ENCODE measurements at regions not wholly inside any gene's neighbourhood (a gene's known extent, or its start where the extent isn't known, plus 50 kb on each side); places are given as distances from the start of the nearest gene placed in this dataset.

DNA sequence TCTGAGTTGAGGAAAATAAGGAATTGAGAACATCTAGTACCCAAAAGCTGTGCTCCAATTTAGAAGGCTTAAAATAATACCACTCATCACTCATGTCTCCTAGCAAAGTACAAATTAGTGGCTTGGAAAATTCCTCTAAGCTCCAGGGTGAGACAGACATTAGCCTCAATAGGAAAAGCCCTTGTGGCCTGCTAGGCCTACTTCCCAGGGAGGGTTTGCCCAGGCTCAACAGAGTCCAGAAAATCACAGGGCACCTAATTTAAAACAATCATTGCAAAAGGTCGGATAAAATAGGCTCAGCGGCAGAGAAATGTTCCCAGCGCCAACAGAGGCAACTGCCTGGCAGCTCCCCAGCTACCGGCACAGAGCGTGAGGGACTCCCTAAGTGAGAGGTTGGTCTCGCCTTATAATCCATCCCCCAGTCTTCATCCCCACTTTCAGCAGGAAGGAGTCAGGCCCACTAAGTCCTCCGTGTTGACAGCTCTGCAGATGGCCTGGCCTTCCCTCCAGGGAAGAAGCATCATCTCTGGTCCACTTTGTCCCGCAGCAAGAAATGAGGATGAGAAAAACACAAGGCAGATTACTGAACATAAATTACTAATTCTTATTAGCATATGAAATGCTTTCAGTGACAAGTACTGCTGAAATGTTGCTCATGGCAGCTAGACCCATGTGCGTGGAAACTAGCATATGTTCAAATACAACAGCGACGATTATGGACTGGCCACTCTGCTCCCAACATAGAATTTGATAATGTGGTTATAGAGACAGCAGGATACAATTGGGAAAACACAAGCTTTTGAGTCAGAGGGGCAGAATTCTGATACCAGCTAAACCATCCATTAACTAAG, 1177.7 kb upstream of the AUTS2 start:
- Histone ChIP-seq H3K36me3 (no peaks in the 10 kb centered on the region), H3K4me1 (peaks cover 0 to 11% (median 9%) of the 10 kb centered on the region in 10 experiments; a peak in 12 of 20 replicates), H3K9ac (no peak overlapping the region), H3K27ac (no peak overlapping the region), H3K4me3 (no peak overlapping the region), H3K4me2 (no peak overlapping the region), H3K27me3 (no peaks in the 10 kb centered on the region), H4K20me1 (no peaks in the 10 kb centered on the region), H3K9me3 (replicated peaks in 1 of 11) (peaks cover 7 to 18% (median 10%) of the 10 kb centered on the region in 11 experiments; a peak in 18 of 22 replicates)
- no peak for TF ChIP-seq Cebpa-rat (IDR thresholded peaks at IDR 0.05)

DNA sequence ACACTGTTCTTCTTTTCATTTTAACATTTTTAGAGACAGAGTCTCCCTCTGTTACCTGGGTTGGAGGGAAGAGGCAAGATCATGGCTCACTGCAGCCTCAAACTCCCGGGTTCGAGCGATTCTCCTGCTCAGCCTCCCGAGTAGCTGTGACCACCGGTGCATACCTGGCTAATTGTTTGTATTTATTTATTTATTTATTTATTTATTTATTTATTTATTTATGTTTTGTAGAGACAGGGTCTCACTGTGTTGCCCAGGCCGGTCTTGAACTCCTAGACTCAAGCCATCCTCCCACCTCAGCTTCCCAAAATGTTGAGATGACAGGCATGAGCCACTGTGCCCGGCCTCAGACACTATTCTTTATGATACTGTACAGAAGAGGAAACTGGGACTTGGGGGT, 1176.6 kb upstream of the AUTS2 start:
- H3K4me3 ChIP-seq: no peak overlapping the region
- no peak overlapping the region for H3K27ac ChIP-seq
- no peaks in the 10 kb centered on the region for H3K27me3 ChIP-seq
- H3K9me3 ChIP-seq (replicated peaks in 1 of 11): peaks cover 0 to 11% (median 6%) of the 10 kb centered on the region in 11 experiments; a peak in 6 of 22 replicates
- no peaks in the 10 kb centered on the region for H3K36me3 ChIP-seq
- no peak for TF ChIP-seq Cebpa-rat (IDR thresholded peaks at IDR 0.05)
- H4K20me1 ChIP-seq: no peaks in the 10 kb centered on the region
- H3K4me1 ChIP-seq: peaks cover 0 to 11% (median 9%) of the 10 kb centered on the region in 10 experiments; a peak in 12 of 20 replicates
- no peak overlapping the region for H3K9ac ChIP-seq
- no peak overlapping the region for H3K4me2 ChIP-seq

DNA sequence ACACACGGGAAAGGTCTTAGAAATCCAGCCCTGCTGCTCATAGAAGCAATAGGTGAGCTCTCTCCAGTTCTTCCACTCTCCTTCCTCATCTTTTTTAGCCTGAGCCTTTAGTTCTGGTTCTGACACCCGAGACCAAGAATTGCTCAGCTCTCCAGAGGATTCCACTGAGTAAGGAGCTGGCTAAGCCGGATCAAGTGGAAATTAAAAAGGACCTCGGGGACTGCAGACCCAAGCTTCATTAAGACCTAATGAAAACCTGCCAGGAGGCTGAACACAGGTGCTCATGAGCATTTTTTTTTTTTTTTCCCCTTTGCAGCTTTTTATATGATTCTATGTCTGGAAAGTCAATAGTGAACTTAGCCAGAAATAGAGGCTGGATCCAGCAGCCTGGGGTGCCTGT, 1176.0 kb upstream of the AUTS2 start:
- peaks cover 0 to 11% (median 6%) of the 10 kb centered on the region in 11 experiments; a peak in 6 of 22 replicates for H3K9me3 ChIP-seq (replicated peaks in 1 of 11)
- peaks cover 0 to 11% (median 9%) of the 10 kb centered on the region in 10 experiments; a peak in 12 of 20 replicates for H3K4me1 ChIP-seq
- H4K20me1 ChIP-seq: no peaks in the 10 kb centered on the region
- no peak overlapping the region for H3K4me3 ChIP-seq
- no peaks in the 10 kb centered on the region for H3K36me3 ChIP-seq
- no peaks in the 10 kb centered on the region for H3K27me3 ChIP-seq
- no peak overlapping the region for H3K4me2 ChIP-seq
- no peak overlapping the region for H3K27ac ChIP-seq
- TF ChIP-seq Cebpa-rat (IDR thresholded peaks at IDR 0.05): no peak
- H3K9ac ChIP-seq: no peak overlapping the region

DNA sequence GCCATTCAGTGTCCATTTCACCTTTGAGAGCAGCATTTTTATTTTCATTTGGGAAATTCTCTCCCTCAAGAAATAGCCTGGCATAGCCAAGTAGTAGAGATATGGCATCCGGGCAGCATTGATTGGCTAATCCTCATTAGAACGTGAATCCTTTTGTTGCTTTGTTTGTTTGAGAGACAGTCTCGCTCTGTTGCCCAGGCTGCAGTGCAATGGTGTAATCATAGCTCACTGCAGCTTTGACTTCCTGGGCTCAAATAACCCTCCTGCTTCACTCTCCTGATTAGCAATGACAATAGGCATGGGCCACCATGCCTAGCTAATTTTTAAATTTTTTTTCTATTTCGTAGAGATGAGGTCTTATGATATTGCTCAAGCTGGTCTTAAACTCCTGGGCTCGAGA, 1174.9 kb upstream of the AUTS2 start:
- H4K20me1 ChIP-seq: no peaks in the 10 kb centered on the region
- peak overlapping the region in 5 of 11 experiments; percentile 12 to 38 (median 33); a peak in 8 of 22 replicates for H3K4me2 ChIP-seq
- 0 out of 22 replicates have a peak overlapping the region, but pooled peaks of 1 of the 11 experiments have one; percentile 1 for H3K27ac ChIP-seq
- H3K4me1 ChIP-seq: peaks cover 0 to 11% (median 9%) of the 10 kb centered on the region in 10 experiments; a peak in 12 of 20 replicates
- H3K36me3 ChIP-seq: no peaks in the 10 kb centered on the region
- no peak overlapping the region for H3K9ac ChIP-seq
- no peaks in the 10 kb centered on the region for H3K27me3 ChIP-seq
- H3K4me3 ChIP-seq: no peak overlapping the region
- H3K9me3 ChIP-seq (replicated peaks in 1 of 11): peaks cover 0 to 8% (median 0%) of the 10 kb centered on the region in 11 experiments; a peak in 3 of 22 replicates
- 0 out of 22 replicates have a peak, but pooled peaks of 1 of the 11 experiments have one; percentile 26 for TF ChIP-seq Cebpa-rat (IDR thresholded peaks at IDR 0.05)

DNA sequence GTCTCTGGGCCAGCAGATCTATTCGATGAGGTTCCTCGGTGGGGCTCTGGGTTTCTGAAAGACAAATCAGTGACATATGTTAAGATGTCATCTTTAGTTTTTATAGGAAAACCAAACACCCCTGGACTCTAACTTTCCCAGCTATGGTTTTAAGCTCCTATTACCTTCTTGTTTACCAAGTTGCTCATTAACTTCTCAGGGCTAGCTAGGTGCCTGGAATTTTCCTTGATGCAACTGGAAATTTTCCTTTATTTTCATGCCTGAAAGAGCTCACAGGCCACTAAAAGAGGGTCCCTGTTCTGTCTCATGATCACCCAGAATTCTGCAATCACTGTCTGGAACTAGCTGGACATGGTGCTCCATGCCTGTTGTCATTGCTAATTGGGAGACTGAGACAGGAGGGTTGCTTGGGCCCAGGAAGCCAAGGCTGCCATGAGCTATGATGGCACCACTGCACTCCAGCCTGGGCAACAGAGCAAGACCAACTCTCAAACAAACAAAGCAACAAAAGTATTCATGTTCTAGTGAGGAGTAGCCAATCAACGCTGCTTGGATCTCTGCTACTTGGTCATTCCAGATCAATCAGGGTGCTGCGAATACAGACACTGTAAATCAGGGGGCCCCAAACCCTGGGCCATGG, 1173.5 kb upstream of the AUTS2 start:
- no peak for TF ChIP-seq Cebpa-rat (IDR thresholded peaks at IDR 0.05)
- Histone ChIP-seq H4K20me1 (no peaks in the 10 kb centered on the region), H3K4me1 (peaks cover 0 to 11% (median 9%) of the 10 kb centered on the region in 10 experiments; a peak in 12 of 20 replicates), H3K9ac (no peak overlapping the region), H3K27ac (no peak overlapping the region), H3K4me3 (no peak overlapping the region), H3K27me3 (no peaks in the 10 kb centered on the region), H3K9me3 (replicated peaks in 1 of 11) (peaks cover 0 to 1% (median 0%) of the 10 kb centered on the region in 11 experiments; a peak in 3 of 22 replicates), H3K4me2 (no peak overlapping the region), H3K36me3 (no peaks in the 10 kb centered on the region)

DNA sequence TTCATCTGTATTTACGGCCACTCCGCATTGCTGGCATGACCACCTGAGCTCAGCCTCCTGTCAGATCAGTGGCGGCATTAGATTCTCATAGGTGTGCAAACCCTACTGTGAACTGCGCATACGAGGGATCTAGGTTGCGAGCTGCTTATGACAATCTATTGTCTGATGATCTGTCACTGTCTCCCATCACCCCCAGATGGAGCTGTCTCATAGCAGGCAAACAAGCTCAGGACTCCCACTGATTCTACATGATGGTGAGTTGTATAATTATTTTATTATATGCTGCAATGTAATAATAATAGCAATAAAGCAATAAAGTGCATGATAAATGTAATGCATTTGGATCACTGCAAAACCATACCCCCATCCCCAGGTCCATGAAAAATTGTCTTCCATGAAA, 1172.9 kb upstream of the AUTS2 start:
- H3K9me3 ChIP-seq (replicated peaks in 1 of 11): peaks cover 0 to 5% (median 0%) of the 10 kb centered on the region in 11 experiments; a peak in 3 of 22 replicates

DNA sequence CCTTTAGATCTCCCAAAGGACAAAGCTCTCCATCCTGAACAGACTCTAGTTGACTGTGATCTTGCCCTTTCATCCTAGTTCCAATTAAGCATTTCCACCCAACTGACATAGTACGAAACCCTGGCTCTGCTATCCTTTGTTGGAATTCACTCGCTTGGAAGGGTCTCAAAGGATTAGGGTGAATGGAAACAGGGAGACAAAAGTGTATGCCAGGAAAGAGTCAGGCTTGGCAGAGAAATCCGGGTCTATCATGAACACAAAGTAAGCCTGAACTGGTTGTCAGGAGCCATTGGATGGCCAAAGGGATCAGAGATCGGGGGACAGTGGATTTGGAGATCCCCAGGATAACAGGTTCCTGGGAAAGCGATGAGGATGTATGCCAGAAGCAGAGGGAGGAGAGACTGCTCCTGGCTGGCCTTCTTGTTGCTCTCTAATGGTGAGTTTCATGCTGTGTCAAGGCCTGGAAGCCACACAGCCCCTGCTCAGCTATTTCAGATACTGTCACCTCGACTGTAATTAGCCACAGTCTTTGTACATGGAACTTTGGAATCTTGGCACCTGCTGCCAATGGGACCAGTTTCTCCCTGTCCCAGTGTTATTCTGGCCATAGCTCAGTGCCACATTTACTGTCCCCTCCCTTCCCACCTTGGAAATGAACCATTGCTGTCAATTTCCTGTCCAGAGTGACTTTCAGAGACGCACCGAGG, 1168.7 kb upstream of the AUTS2 start:
- Histone ChIP-seq H3K27ac (no peak overlapping the region), H3K27me3 (no peaks in the 10 kb centered on the region), H3K9me3 (replicated peaks in 1 of 11) (peaks cover 0 to 10% (median 0%) of the 10 kb centered on the region in 11 experiments; a peak in 6 of 22 replicates), H3K4me2 (no peak overlapping the region), H3K4me3 (no peak overlapping the region), H3K9ac (no peak overlapping the region), H3K4me1 (peaks cover 0 to 24% (median 0%) of the 10 kb centered on the region in 10 experiments; a peak in 7 of 20 replicates), H3K36me3 (no peaks in the 10 kb centered on the region), H4K20me1 (no peaks in the 10 kb centered on the region)
- no peak for TF ChIP-seq Cebpa-rat (IDR thresholded peaks at IDR 0.05)

More for the DNA sequence above, 1172.9 kb upstream of the AUTS2 start:
- Histone ChIP-seq H3K9ac (no peak overlapping the region), H3K4me3 (no peak overlapping the region), H3K4me1 (peaks cover 0 to 11% (median 9%) of the 10 kb centered on the region in 10 experiments; a peak in 12 of 20 replicates), H3K36me3 (no peaks in the 10 kb centered on the region), H3K27me3 (no peaks in the 10 kb centered on the region), H4K20me1 (no peaks in the 10 kb centered on the region), H3K4me2 (no peak overlapping the region), H3K27ac (no peak overlapping the region)
- no peak for TF ChIP-seq Cebpa-rat (IDR thresholded peaks at IDR 0.05)

DNA sequence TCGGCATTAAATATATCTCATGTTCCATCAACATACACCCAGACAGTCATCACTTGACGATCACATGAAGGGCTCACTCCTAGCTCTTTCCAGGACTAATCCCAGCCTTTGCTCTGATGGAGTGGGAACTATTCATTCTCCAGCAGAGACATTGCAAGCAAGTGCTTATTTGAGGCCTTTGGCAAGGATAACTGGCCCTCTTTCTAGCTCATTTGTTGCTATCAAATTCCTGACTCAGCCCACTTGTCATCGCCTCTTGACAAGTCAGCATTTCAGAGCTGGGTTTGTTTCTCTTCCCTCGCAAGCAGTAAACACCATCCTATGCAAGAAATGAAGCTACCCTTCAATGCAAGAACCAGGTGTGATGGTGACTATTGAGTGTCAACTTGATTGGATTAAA, 1165.7 kb upstream of the AUTS2 start:
- Histone ChIP-seq H3K36me3 (no peaks in the 10 kb centered on the region), H3K4me3 (no peak overlapping the region), H4K20me1 (no peaks in the 10 kb centered on the region), H3K4me2 (peak overlapping the region in 3 of 11 experiments; percentile 36 to 59 (median 57); a peak in 4 of 22 replicates), H3K27ac (no peak overlapping the region), H3K27me3 (no peaks in the 10 kb centered on the region), H3K4me1 (peaks cover 0 to 30% (median 0%) of the 10 kb centered on the region in 10 experiments; a peak in 7 of 20 replicates), H3K9ac (no peak overlapping the region), H3K9me3 (replicated peaks in 1 of 11) (peaks cover 5 to 29% (median 9%) of the 10 kb centered on the region in 11 experiments; a peak in 20 of 22 replicates)
- TF ChIP-seq Cebpa-rat (IDR thresholded peaks at IDR 0.05): no peak

All from BLaER1 treated with 17β-estradiol and CSF1 and Interleukin-3, amounts not matched to agents 10 nM and 100 nM (cell line).